HG03558 (cell line): ENCODE measurements at regions not wholly inside any gene's neighbourhood (a gene's known extent, or its start where the extent isn't known, plus 50 kb on each side); places are given as distances from the start of the nearest gene placed in this dataset.
A peak's percentile ranks its signal among the peaks of the same experiment; 100 is the strongest.

ENCODE experiments used
- ATAC-seq: cut with Tn5 transposase; IDR thresholded peaks from one replicate; pipeline ENCODE4 v1.9.1; 2021; ENCODE audit warnings: moderate number of reproducible peaks; ENCODE audit not compliant: unreplicated experiment; ENCODE audit errors: extremely low read depth

- ATAC-seq: no peak
Observed at GRCh38 chr4:153075836-153076518, 128.3 kb upstream of the TRIM2 start.

DNA sequence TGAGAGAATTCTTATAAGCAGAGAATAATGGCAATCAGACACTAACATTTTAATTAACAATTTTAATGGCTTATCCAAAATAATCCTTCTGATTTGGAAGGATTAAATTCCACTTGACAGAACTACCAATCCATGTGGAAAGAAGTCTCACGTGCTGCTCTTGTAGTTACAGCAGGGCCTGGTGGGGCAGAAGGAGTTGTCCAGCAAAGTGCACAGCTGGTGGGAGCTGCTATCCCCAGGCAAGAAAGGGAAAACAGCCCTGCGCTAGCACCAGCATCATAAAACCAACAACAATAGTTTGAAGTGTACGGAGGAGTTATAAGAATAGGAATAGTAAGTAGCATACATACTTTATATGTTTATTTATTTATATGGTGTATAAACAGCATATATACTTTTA, 127.4 kb upstream of the TRIM2 start:
- ATAC-seq: no peak

- no peak for ATAC-seq
Observed at GRCh38 chr4:153079857-153080391, 124.3 kb upstream of the TRIM2 start.

DNA sequence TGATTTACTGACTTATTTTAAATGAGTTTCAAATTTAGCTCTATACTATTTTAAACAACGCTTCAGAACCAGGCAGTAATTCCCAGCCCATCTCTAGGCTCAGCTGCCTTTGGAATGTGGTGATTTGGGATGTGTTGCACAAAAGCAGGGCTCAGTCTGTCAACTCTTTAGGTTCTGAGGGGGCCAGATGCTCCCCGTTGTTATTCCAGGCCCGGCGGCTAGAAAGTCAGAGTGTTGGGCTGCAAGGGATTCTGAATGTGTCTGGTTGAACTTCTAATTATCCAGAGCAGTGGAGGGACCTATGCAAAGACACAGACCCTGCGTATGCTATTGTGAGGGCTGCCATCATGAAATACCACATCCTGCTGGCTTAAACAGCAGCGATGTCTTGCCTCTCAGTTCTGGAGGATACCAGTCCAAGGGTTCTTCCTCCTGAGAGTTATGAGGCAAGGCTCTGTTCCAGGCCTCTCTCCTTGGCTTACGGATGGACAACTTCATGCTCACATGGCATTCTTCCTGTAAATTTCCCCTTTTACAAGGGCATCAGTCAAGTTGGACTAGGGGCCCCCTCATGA, 123.2 kb upstream of the TRIM2 start:
- ATAC-seq: no peak

- no peak for ATAC-seq
Observed at GRCh38 chr4:153081693-153082092, 122.5 kb upstream of the TRIM2 start.

DNA sequence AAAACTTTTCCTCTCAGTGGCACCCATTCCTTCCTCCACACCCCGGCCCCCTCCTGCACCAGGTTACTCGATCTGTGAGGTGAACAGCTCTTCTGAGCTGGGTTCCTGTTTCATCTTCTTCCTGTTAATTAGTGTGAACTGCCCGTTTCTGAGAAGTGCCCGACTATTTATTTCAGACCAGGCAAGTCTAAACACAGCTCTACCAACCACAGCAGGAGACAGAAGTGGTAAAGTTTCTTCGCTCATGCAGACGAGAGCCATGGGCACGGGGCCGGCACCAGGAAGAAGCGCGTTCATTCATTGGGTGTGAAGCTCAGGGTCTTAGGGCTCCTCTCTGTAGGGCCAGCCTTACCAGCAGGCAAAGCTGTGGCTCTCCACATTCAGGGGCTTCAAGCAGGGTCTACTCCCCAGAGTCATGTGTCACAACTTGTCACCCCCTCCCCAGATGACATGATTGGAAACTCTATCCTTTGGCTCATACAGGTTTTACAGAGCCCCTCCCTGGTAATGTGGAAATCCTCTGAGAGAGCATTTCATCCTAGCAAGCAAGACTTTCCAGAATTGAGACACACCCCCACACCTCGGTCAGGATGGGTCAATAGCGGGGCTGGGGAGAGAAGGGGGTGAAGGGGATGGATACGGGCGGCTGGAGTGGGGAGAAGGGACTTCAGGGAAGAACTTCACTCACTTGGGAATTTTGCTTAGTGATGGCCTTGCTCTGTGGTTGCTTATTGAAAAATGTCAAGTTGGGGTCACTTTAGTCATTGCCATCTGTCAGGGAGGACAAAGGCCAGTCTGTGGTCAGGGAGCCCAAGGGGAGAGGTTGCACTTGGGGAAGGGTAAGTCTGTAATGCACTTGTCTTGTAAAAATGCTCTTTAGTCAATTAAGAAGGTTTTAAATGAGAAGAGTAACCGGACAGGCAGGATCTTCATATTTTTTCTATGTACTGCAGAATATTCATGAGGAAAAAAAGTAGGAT, 121.6 kb upstream of the TRIM2 start:
- no peak for ATAC-seq

DNA sequence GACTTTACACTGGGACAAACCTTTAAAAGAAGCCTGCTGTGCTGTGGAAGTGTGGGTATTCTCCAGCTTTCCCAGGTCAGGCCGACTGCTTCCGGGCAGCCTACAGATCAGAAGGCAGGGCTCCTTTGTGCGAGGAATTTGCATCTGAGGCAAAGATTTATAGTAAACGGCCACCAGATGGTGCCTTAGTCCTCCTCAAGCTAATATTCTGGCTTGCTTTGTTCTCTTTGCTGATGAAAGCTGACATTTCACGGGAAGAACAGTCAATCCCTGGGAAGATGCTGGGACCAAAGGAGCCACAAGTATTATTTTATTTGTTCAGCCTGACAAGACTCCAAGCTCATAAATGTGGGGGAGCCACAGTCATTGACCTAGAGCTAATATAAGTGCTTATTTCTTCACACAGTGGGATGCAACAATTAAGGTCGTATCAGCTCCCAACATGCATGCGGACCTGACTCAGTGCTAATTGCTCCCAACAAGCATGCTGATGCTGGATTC, 120.7 kb upstream of the TRIM2 start:
- ATAC-seq: peak; percentile 62

DNA sequence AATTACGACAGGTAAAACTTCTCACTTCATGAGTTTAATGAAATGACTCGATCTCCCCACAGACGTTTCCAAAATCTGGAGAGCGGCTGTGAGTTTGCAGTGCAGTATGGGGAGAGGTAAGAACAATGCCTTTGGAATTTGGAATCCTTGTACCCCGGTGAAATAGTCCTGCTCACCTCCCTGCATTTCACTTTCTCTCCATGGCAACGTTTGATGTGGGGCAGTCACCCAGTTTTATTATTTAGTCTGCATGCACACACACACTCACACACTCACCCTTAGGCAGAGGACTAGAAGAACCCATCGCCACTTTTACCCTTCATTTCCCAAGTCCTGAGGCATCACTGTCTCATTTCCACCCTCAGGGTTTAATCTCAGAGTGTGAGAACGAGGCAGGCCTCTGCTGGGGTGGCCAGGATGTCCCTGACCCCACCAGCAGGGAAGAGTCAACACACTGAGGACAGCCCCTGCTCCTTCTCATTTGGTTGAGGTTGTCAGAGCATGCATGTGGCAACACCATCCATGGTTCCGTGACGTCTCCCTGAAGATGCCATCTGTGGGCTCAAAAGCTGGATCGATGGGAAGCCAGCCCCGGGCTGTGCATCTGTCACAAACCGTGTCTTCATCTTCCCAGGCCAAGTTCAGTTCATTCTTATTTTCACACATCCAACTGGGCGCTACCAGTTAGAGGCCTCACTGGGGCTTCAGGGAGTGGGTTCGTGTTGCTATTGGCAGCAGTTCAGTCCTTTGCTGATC, 119.8 kb upstream of the TRIM2 start:
- ATAC-seq: no peak

- ATAC-seq: no peak
Observed at GRCh38 chr4:153084980-153085630, 119.1 kb upstream of the TRIM2 start.

GRCh38 chr4:153087671-153088194, 116.5 kb upstream of the TRIM2 start:
- no peak for ATAC-seq

DNA sequence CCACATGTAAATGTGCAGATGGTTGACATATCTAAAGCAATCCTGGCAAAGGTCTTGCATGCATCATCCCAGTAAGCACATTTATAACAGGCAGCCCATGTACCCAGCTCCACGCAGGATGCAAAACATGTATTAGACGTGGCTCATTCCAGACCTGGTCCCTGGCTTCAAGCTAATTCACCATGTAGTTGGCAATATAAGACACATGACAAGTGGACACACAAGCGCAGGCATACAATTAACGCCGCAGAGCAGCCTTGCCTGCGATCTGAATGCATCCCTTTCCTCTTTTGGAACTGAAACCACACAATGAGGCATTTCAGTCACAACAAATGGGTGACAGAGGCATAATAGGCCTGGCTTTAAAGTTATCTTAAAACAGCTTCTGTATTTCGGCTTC, 114.5 kb upstream of the TRIM2 start:
- no peak for ATAC-seq

- ATAC-seq: no peak
Observed at GRCh38 chr4:153090181-153090580, 114.1 kb upstream of the TRIM2 start.

- ATAC-seq: no peak
Observed at GRCh38 chr4:153090670-153091385, 113.4 kb upstream of the TRIM2 start.

DNA sequence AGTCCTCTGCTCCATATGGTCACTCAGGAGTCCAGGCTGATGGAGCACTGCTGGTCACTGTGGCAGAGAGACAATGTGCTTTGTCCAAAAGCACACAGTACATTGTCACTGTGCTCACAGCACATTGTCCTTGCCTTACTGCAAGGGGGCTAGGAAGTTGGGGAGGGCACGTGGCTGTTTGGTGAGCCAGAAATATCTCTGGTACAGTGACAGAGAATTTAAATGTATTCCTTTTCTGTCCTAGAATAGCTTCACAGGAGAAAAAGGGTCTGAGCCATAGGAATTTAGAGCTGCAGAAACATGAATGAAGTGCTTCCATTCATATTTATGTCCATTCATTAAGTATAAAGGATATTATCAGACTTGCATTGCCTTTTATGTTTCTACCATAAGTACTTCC, 110.8 kb upstream of the TRIM2 start:
- ATAC-seq: no peak

- no peak for ATAC-seq
Observed at GRCh38 chr4:153093802-153094201, 110.4 kb upstream of the TRIM2 start.

DNA sequence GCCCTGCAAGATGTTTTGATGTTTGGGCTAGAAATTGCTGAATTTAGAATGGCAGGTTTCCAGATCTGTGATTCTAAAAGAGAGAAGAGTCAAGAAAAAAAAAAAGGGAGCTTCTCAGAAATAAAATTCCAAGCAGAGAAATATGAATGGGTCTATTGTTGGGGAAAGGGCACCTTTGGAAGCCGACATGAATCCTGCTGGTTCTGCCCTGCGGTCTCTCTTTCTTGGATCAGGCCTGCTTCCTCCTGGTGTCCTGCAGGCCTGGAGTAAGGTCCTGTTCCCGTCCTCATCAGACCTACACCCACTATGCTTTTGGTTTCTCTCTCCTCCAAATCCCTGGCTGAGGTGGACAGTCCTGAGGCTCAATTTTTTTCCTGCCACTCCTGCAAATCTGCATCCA, 109.8 kb upstream of the TRIM2 start:
- no peak for ATAC-seq

DNA sequence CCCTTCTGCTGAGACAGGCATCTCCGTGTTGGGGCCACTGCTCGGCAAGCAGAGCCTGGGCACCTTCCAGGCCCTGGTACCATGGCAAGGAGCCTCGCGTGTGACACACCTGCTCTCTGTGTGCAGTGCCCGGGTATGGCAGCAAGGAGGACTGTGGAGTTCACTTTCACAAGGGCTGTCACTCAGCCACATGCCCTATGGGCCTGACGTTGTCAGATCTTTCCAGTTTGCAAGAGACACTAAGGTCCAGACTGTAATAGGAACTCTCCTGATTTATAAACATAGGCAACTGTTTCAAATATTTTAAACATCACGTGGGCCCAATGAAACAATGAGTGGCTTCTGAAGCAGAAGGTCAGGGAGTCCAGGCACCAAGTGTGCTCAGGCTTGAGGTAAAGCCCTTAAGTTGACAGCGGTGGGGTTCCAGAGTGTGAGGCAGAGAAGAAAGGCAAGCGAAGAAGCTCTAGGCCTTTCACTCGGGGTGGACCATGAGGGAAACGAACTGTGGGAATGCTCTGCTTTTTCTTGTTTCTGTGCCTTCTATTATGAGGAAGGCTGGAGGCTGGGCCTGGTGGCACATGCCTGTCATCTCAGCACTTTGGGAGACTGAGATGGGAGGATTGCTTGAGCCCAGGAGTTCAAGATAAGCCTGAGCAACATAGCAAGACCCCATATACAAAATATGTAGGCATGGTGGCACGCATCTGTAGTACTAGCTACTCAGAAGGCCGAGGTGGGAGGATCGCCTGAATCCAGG, 108.6 kb upstream of the TRIM2 start:
- ATAC-seq: no peak

DNA sequence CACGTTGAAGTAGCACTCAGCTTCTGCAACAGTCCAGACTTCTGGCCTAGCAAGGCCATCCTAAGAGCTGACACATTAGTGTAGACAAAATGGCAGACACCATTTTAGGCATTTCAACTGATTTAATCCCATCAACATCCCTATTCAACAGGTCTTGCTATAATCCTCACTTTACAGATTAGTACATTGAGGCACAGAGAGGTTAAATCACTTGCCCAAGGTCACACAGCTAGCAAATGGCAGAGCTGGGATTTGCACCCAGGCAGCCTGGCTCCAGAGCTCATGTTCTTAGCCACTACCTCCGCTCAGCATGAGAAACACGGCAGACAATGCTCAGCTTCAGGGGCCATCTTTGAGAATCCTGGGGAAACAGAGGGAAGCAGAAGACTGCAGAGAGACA, 107.9 kb upstream of the TRIM2 start:
- ATAC-seq: no peak
